ENCODE measurements at regions not wholly inside any gene's neighbourhood (a gene's known extent, or its start where the extent isn't known, plus 50 kb on each side); places are given as distances from the start of the nearest gene placed in this dataset.

GRCh38 chr2:143939626-143940330 lies 580.1 kb downstream of the ZEB2 start:
- no peaks in the 10 kb centered on the region for H4K20me1 ChIP-seq (ENCODE audit: control insufficient read depth, insufficient read depth, insufficient read length)
- H3K4me2 ChIP-seq (ENCODE audit: insufficient read depth, insufficient read length, low read length) = no peak overlapping the region
- peaks cover 5% of the 10 kb centered on the region; the same call in 1 of the 2 replicates for H3K4me1 ChIP-seq (ENCODE audit: insufficient read depth, low read length)
- no peak overlapping the region for H3K27ac Mint-ChIP-seq
- no peak overlapping the region for H3K23ac ChIP-seq (ENCODE audit: insufficient read length, low read depth, low read length)
- H3K56ac ChIP-seq (ENCODE audit: insufficient read length, low read depth, low read length) = no peak overlapping the region
- H3K9me3 ChIP-seq (ENCODE audit: control insufficient read depth, low read depth, low read length) = no peaks in the 10 kb centered on the region
- no peak for TF ChIP-seq CTCF (conservative IDR thresholded peaks at IDR 0.05)
- no peak overlapping the region for H2BK5ac ChIP-seq (ENCODE audit: insufficient read length, low read length)
- H2BK12ac ChIP-seq (ENCODE audit: insufficient read length, low read depth, low read length) = no peak overlapping the region
- H2BK20ac ChIP-seq (ENCODE audit: low read depth, low read length, poor library complexity, severe bottlenecking) = no peak overlapping the region
- H4K5ac ChIP-seq (ENCODE audit: insufficient read length, low read depth, low read length) = no peak overlapping the region
- no peak overlapping the region for H3K14ac ChIP-seq (ENCODE audit: insufficient read depth, low read length)
- H3T11ph ChIP-seq (ENCODE audit: low read length) = no peak overlapping the region
- H3K18ac ChIP-seq (ENCODE audit: insufficient read length, low read depth, low read length) = no peak overlapping the region
- no peaks in the 10 kb centered on the region for H3K79me1 ChIP-seq (ENCODE audit: insufficient read depth, low read depth, low read length, poor library complexity, severe bottlenecking)
- H2AFZ ChIP-seq (ENCODE audit: low read length) = no peak overlapping the region
- no peak overlapping the region for H3K4ac ChIP-seq (ENCODE audit: low read depth, low read length)
- no peak overlapping the region for H2BK15ac ChIP-seq (ENCODE audit: low read depth, low read length)
- no peak overlapping the region for H3K27ac ChIP-seq (ENCODE audit: insufficient read length, low read depth, low read length)
- H3K36me3 Mint-ChIP-seq (ENCODE audit: insufficient read depth in 1 of 3, low read depth in 3 of 3) = no peaks in the 10 kb centered on the region
- WGBS (ENCODE audit: extremely low coverage, insufficient read length, low lambda C conversion rate) = no CpG with 5 or more reads among the region's 6 CpGs
- no peak overlapping the region for H2AK5ac ChIP-seq (ENCODE audit: insufficient read length, low read length)
- H3K27me3 ChIP-seq (ENCODE audit: insufficient read depth, low read length) = peaks cover 9% of the 10 kb centered on the region; the same call in 1 of the 2 replicates
- H4K91ac ChIP-seq (ENCODE audit: insufficient read length, low read depth, low read length) = no peak overlapping the region
- H3K4me1 Mint-ChIP-seq = peaks cover 41% of the 10 kb centered on the region in 2 experiments
- no peaks in the 10 kb centered on the region for H3K9me3 Mint-ChIP-seq
- H2BK120ac ChIP-seq (ENCODE audit: low read depth, low read length, poor library complexity, severe bottlenecking) = no peak overlapping the region
- no peak for DNase-seq
- H3K23me2 ChIP-seq (ENCODE audit: insufficient read length, low read depth, low read length, poor library complexity, severe bottlenecking) = peaks cover 13% of the 10 kb centered on the region
- H3K4me3 Mint-ChIP-seq = no peak overlapping the region
- H3K9ac ChIP-seq (ENCODE audit: extremely low read depth, insufficient read length, low read length) = no peak overlapping the region
- H3K27me3 Mint-ChIP-seq (ENCODE audit: low read depth) = peaks cover 31% of the 10 kb centered on the region
- H4K8ac ChIP-seq (replicated peaks; ENCODE audit: insufficient read length, low read depth, low read length) = no peak overlapping the region
- H3K79me2 ChIP-seq (ENCODE audit: insufficient read depth, low read length) = no peaks in the 10 kb centered on the region

All from H9 (cell line).